Thyroid gland (tissue), 4 donors: ENCODE measurements at regions not wholly inside any gene's neighbourhood (a gene's known extent, or its start where the extent isn't known, plus 50 kb on each side); places are given as distances from the start of the nearest gene placed in this dataset.
"Not testable (repeated sequence)": the region's sequence is repeated elsewhere in the genome, so short reads cannot be mapped to it uniquely, and the experiment has no call there.

Source experiments
- DNase-seq, 2 donors: peaks; one replicate each; pipeline ENCODE4 v3.0.0-alpha.2; 2019
- H3K27ac ChIP-seq, 3 donors: fragments of 200-600 bp; sonication (generic); 1 replicate in 2 of 3; 2 replicates in 1 of 3; pipeline ENCODE4 v1.5.1; 2016 to 2019; ENCODE audit warnings: mild to moderate bottlenecking in 1 of 3, moderate library complexity in 1 of 3
- H3K27me3 ChIP-seq: fragments of 200-600 bp; sonication (generic); one replicate; pipeline ENCODE4 v1.5.1; 2019
- H3K36me3 ChIP-seq, 2 donors: fragments of 200-600 bp; sonication (generic); one replicate each; pipeline ENCODE4 v1.5.1; 2016 to 2019
- H3K4me1 ChIP-seq, 2 donors: fragments of 200-600 bp; sonication (generic); one replicate each; pipeline ENCODE4 v1.5.1; 2017 to 2019
- H3K4me3 ChIP-seq, 3 donors: fragments of 200-600 bp; sonication (generic); replicated peaks in 1 of 3; 1 replicate in 2 of 3; 2 replicates in 1 of 3; pipeline ENCODE4 v1.5.1; 2016; ENCODE audit warnings: mild to moderate bottlenecking in 1 of 3
- H3K9me3 ChIP-seq: fragments of 200-600 bp; sonication (generic); one replicate; pipeline ENCODE4 v1.5.1; 2017
- CTCF ChIP-seq, 6 experiments: fragments of 200-600 bp in 3 of 6; fragments of 450-650 bp in 3 of 6; sonication (generic) in 3 of 6; IDR thresholded peaks; one replicate each; pipeline ENCODE4 v1.5.1; 2016 to 2019; ENCODE audit warnings: antibody characterized with exemption in 6 of 6, mild to moderate bottlenecking in 2 of 6, inconsistent platforms in 1 of 6, moderate library complexity in 1 of 6
- POLR2A ChIP-seq, 2 donors: fragments of 450-650 bp; IDR thresholded peaks; one replicate each; pipeline ENCODE4 v1.6.1; 2017; ENCODE audit warnings: antibody characterized with exemption in 2 of 2, mild to moderate bottlenecking in 2 of 2, moderate library complexity in 1 of 2
- WGBS, 2 donors: methylation state at CpG; one replicate each; pipeline ENCODE4 v1.1.5; 2017; 5-methylcytosine and 5-hydroxymethylcytosine counted together
- intact Hi-C: fragments of 100-400 bp; cut with DNase I; formaldehyde crosslinking; loops from one replicate; pipeline ENCODE4 v1.15.1; 2023

- no peaks in the 10 kb centered on the region for H3K9me3 ChIP-seq
- no peak overlapping the region for H3K4me3 ChIP-seq
- no peak for DNase-seq
- intact Hi-C loops: no loop called here
- no peak overlapping the region for H3K27ac ChIP-seq
- 71 to 80% methylated on average over 2 of the region's 2 CpGs for WGBS, 2 donors
- H3K4me1 ChIP-seq: no peaks in the 10 kb centered on the region
- H3K27me3 ChIP-seq: no peaks in the 10 kb centered on the region
- H3K36me3 ChIP-seq: no peaks in the 10 kb centered on the region
- no peak for TF ChIP-seq POLR2A (IDR thresholded peaks at IDR 0.05)
- TF ChIP-seq CTCF (IDR thresholded peaks at IDR 0.05): no peak
Measured at GRCh38 chr13:39930060-39930459, 274.6 kb downstream of the COG6 start.

GRCh38 chr13:39930544-39931444, 275.3 kb downstream of the COG6 start:
- H3K4me1 ChIP-seq: no peaks in the 10 kb centered on the region
- no peak overlapping the region for H3K27ac ChIP-seq
- TF ChIP-seq CTCF (IDR thresholded peaks at IDR 0.05): no peak
- TF ChIP-seq POLR2A (IDR thresholded peaks at IDR 0.05): no peak
- H3K9me3 ChIP-seq: no peaks in the 10 kb centered on the region
- intact Hi-C loops: no loop called here
- no peak for DNase-seq
- WGBS, 2 donors: 83 to 91% methylated on average over 6 of the region's 6 CpGs
- H3K36me3 ChIP-seq: no peaks in the 10 kb centered on the region
- no peaks in the 10 kb centered on the region for H3K27me3 ChIP-seq
- no peak overlapping the region for H3K4me3 ChIP-seq

- Histone ChIP-seq H3K4me1 (no peaks in the 10 kb centered on the region), H3K4me3 (no peak overlapping the region), H3K27ac (no peak overlapping the region), H3K9me3 (no peaks in the 10 kb centered on the region), H3K27me3 (no peaks in the 10 kb centered on the region), H3K36me3 (no peaks in the 10 kb centered on the region)
- intact Hi-C loops: no loop called here
- 87 to 88% methylated on average over 2 of the region's 2 CpGs for WGBS, 2 donors
- TF ChIP-seq CTCF (IDR thresholded peaks at IDR 0.05): no peak
- TF ChIP-seq POLR2A (IDR thresholded peaks at IDR 0.05): no peak
- no peak for DNase-seq
Measured at GRCh38 chr13:39931505-39931904, 276.0 kb downstream of the COG6 start.

DNA sequence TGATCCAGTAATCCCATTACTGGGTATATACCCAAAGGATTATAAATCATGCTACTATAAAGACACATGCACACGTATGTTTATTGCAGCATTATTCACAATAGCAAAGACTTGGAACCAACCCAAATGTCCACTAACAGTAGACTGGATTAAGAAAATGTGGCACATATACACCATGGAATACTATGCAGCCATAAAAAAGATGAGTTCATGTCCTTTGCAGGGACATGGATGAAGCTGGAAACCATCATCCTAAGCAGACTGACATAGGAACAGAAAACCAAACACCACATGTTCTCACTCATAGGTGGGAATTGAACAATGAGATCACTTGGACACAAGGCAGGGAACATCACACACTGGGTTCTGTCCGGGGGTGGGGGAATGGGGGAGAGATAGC, 277.1 kb downstream of the COG6 start:
- H3K9me3 ChIP-seq, H3K36me3 ChIP-seq, H3K4me1 ChIP-seq, intact Hi-C loops, H3K27ac ChIP-seq, DNase-seq, H3K27me3 ChIP-seq, H3K4me3 ChIP-seq: not testable (repeated sequence)
- WGBS, 2 donors: 71 to 99% methylated on average over 2 of the region's 2 CpGs

DNA sequence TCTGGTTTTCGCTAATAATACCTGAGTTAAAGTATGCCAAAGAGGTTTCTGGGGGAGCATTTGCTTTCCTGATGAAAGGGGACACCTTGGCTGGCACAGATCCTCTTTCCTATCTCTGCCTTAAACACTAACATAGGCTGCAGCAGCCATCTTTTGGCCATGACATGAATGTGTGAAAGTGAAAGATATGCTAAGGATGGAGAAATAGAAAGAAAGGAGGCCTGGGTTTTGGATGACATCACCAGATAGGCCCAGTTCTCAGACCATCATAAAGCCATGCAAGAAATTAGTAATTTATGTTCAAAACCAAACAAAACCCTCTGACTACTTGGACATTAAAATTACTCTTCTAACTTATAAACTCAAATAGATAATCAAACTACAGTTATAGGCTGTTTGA, 279.7 kb downstream of the COG6 start:
- no peak overlapping the region for H3K27ac ChIP-seq
- H3K4me1 ChIP-seq: no peaks in the 10 kb centered on the region
- TF ChIP-seq POLR2A (IDR thresholded peaks at IDR 0.05) (no peak), CTCF (IDR thresholded peaks at IDR 0.05) (no peak)
- H3K9me3 ChIP-seq: no peaks in the 10 kb centered on the region
- 35 to 93% methylated on average over 1 of the region's 1 CpG for WGBS, 2 donors
- H3K36me3 ChIP-seq: no peaks in the 10 kb centered on the region
- no peak for DNase-seq
- no peak overlapping the region for H3K4me3 ChIP-seq
- H3K27me3 ChIP-seq: no peaks in the 10 kb centered on the region
- intact Hi-C loops: no loop called here
